ENCODE measurements at regions not wholly inside any gene's neighbourhood (a gene's known extent, or its start where the extent isn't known, plus 50 kb on each side); places are given as distances from the start of the nearest gene placed in this dataset.

GRCh38 chr17:14417336-14417735, 116.5 kb downstream of the HS3ST3B1 start (continued):
- TF ChIP-seq HDAC6 (IDR thresholded peaks at IDR 0.05; ENCODE audit: low read depth, low read length) = no peak
- TF ChIP-seq ZNF790 (CRISPR knock-in tag; IDR thresholded peaks at IDR 0.05; ENCODE audit: borderline replicate concordance) = no peak
- peak; percentile 16 for TF ChIP-seq RBM22 (optimal IDR thresholded peaks at IDR 0.05; ENCODE audit: low read length)
- no peak for TF ChIP-seq ZNF101 (CRISPR knock-in tag; IDR thresholded peaks at IDR 0.05; ENCODE audit: borderline replicate concordance, low read depth)
- TF ChIP-seq ZNF605 (CRISPR knock-in tag; IDR thresholded peaks at IDR 0.05) = no peak

GRCh38 chr17:14409292-14409691, 108.4 kb downstream of the HS3ST3B1 start:
- intact Hi-C loops (cut with micrococcal nuclease; ENCODE audit: unreplicated experiment) (no loop called here), in situ Hi-C loops (cut with HindIII; ENCODE audit: extremely low pct_ligation_motif_present, low pct_unique_long_range_greater_than_20kb) (no loop called here)
- CTCF ChIA-PET (ENCODE audit: low intra/inter-chr PET ratio, low total read pairs) = no interaction called here
- H3K9me3 ChIP-seq (ENCODE audit: low read length) = no peaks in the 10 kb centered on the region
- no peak overlapping the region for H3K4me2 ChIP-seq (ENCODE audit: low read depth, low read length)
- H3K27me3 ChIP-seq (ENCODE audit: control insufficient read depth in 1 of 2, insufficient read depth in 2 of 2, low read length in 2 of 2) = no peaks in the 10 kb centered on the region
- ATAC-seq = no peak
- POLR2A ChIA-PET = no interaction called here
- no peak for DNase-seq (ENCODE audit: low spot score)
- peaks cover 10 to 66% of the 10 kb centered on the region in 2 experiments for H3K36me3 ChIP-seq (replicated peaks in 1 of 2; ENCODE audit: control insufficient read depth in 1 of 2, insufficient read depth in 2 of 2, low read length in 2 of 2)
- H3K9ac ChIP-seq (ENCODE audit: insufficient read depth, low read depth, low read length) = no peak overlapping the region
- peaks cover 59% of the 10 kb centered on the region for H3K79me2 ChIP-seq (ENCODE audit: insufficient read depth, low read length)
- WGBS (ENCODE audit: low lambda C conversion rate) = 43% methylated on average over 1 of the region's 1 CpG
- no peak overlapping the region for H2AFZ ChIP-seq (ENCODE audit: low read length)
- H3K4me3 ChIP-seq (replicated peaks in 1 of 3; ENCODE audit: insufficient read depth in 1 of 3, low read depth in 2 of 3, low read length in 3 of 3) = no peak overlapping the region
- 0 out of 2 replicates have a peak, but pooled peaks cover 1% of the 10 kb centered on the region for H3K4me1 ChIP-seq (ENCODE audit: insufficient read depth, low read length)
- H3K27ac ChIP-seq (ENCODE audit: extremely low read length, insufficient read depth, low read length) = no peak overlapping the region
- FAIRE-seq = no peak
- BruUV-seq (replicated peaks) = no TSS peak
- H4K20me1 ChIP-seq (ENCODE audit: insufficient read depth, low read length) = peaks cover 8% of the 10 kb centered on the region
- TF ChIP-seq ZBTB25 (CRISPR knock-in tag; IDR thresholded peaks at IDR 0.05) (no peak), ZNF646 (CRISPR knock-in tag; IDR thresholded peaks at IDR 0.05) (no peak), ZNF513 (CRISPR knock-in tag; conservative IDR thresholded peaks at IDR 0.05) (no peak), CEBPZ (IDR thresholded peaks at IDR 0.05; ENCODE audit: low read length) (no peak), KLF6 (CRISPR knock-in tag; IDR thresholded peaks at IDR 0.05) (no peak), ZNF660 (CRISPR knock-in tag; IDR thresholded peaks at IDR 0.05; ENCODE audit: borderline replicate concordance, low read depth) (no peak)

All from HepG2 (cell line).